HTR-8/SVneo (cell line): ENCODE measurements at regions not wholly inside any gene's neighbourhood (a gene's known extent, or its start where the extent isn't known, plus 50 kb on each side); places are given as distances from the start of the nearest gene placed in this dataset.

Source experiments
- DNase-seq: peaks from one replicate; pipeline ENCODE4 v3.0.0; 2011; ENCODE audit warnings: low spot score, mixed read lengths; ENCODE audit not compliant: insufficient read length
- FAIRE-seq: peaks from 2 replicates; lab custom pipeline; 2011; peaks lifted over from hg19 to GRCh38; lab: Jason Lieb, UNC

DNA sequence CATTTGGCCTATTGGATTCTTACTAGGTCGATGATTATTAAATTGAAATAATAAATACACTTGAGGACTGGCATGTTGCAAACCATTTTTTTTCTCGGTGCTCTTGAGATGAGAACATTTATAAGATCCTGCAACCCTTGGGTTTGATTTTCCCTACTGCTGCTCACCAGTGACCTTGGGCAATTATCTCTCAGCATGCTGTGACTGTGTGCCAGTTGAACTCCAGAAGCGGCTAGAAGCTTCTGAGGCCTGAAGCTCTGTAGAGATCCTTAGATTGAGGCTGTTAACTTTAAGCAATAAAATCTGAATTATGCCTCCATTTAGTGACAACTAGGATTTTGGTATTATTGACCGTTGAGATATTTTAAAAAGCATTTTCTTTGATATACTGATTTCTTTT is 489.8 kb downstream of the MAT2B start:
- DNase-seq: no peak
- FAIRE-seq: no peak

DNA sequence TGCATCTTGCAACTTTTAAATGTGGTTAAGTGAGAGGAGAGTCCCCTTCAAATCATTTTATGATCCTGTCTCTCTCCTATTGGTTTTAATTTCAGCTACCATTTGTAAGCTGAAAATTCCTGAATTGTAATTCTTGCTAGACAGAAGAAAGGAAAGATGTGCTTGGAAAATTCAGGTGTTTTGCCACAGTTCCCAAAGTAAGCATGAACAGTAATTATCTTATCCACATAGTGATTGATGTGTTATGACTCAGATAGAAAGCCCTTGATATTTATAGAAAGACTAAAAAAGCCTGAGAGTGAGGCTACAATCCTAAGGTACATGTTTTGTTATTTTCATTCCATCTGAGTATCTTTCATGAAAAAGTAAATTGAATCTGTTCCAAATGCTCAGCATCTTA is 492.5 kb downstream of the MAT2B start:
- no peak for DNase-seq
- no peak for FAIRE-seq

DNA sequence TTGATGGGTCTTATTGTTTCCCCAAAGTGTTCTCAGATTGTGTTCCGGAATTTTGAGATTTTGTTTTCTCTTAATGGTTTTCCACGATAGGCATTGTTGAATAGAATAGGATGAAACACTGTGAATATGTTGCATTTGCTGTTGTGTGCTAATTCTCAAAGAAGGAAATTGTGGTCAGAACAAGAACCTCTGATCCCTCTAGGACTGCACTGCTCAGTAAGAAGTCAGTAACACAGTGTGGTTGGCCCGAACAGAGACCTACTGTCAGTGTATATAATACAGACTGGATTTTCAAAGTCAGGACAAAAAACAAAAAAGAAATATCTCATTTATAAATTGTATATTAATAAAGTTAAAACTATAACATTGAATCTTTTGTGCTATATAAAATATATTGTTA is 494.8 kb downstream of the MAT2B start:
- no peak for DNase-seq
- no peak for FAIRE-seq

DNA sequence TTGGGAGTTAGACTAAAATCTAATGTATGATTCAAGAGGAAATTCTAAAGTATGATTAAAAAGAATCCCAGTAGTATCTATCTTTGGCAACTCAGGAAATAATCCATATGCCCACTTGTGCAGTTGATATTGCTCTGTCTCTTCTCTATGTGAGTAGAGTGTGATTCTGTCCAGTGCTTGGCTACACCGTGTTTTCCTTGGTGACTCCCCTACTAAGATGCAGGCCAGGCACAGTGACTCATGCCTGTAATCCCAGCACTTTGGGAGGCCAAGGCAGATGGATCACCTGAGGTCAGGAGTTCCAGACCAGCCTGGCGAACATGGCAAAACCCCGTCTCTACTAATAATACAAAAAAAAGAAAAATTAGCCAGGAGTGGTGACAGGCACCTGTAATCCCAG is 495.4 kb downstream of the MAT2B start:
- FAIRE-seq (no peak), DNase-seq (no peak)

DNA sequence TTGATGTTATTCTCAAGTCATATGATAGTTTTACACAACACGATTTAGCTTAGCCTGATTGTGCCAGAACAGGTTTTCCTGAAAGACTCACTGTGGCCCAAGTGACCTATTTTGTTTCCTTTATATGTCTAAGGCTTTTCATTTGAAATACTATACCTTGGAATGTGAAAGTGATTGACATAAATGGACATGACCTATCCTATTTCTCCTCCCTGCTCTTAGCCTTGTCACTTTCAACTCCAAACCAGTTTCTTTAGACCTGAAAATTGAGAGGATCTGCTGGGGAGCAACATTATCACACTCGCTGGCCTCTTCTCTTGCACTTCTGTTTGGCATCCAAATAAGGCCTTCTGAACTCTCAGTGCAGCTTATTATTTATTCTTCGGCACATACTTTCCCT is 496.8 kb downstream of the MAT2B start:
- FAIRE-seq: no peak
- peak; percentile 10 for DNase-seq

DNA sequence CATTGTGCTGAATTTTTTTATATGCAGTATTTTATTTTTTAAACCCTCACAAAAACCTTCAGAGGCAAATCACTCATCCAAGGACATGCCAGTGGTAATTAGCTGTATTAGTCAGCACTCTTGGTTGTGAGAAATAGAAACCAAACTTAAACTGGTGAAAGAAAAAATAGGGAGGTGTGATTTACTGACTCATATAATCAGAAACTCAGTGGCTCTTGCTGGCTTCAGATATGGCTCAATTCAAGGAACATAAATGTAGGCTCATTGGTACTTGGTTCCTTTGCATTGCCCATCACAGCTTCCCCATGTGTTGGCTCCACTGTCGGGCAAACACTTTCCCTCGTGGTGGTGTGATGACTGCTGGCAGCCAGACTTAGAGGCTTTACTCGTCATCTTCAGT is 497.2 kb downstream of the MAT2B start:
- FAIRE-seq: no peak
- DNase-seq: peak; percentile 3

DNA sequence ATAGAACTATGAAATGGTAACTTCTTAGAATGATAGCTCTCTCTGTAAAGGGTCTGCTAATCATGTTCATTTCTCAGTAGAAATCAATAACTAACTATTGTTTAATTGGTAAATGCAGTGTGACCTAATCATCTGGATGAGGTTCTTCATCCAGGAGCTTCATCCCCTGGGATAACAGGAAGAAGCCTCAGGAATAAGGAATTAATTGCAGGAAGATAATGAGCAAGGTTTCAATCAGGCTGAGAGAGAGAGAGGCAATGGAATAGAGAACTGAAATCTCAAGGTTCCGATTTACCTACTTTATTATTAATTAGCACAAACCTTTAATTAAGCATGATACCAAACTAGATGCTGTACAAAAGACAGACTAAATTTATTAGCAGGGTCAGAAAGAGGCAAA is 499.7 kb downstream of the MAT2B start:
- no peak for DNase-seq
- no peak for FAIRE-seq

DNA sequence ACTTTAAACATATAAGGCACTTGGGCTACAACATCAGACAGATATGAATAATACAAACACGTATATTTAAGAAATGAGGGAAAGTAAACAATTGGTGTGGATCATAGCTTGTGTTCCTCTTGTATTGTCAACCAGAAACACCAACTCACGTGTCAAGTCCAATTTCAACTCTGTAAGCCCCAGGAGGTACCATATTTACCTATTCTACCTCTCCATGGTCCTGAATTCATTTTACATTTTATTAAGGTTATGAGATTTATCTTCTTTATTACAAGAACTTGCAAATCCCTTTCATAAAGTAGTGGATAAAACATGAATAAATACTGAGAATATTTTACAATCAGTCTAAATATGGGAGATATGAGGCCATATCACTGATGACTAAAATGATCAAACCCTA is 501.6 kb downstream of the MAT2B start:
- DNase-seq: no peak
- no peak for FAIRE-seq

DNA sequence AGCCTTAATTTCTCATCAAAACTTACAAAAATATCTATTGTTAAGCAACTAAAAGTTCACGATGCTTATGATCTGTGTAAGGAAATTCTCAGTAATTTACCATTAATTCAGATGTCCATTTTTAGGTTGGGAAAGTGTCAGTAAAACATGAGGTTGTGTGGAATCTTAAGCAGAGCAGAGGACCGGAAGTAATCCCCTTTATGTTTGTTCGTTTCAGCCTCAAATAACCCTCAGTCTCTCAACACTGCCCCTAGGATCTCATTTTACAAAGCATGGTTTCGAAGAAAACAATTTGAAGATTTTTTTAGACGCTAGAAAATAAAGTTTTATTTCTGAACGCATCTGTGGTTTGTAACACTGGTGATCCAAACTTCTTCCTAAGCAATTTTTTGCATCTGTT is 504.2 kb downstream of the MAT2B start:
- DNase-seq: no peak
- FAIRE-seq: no peak

DNA sequence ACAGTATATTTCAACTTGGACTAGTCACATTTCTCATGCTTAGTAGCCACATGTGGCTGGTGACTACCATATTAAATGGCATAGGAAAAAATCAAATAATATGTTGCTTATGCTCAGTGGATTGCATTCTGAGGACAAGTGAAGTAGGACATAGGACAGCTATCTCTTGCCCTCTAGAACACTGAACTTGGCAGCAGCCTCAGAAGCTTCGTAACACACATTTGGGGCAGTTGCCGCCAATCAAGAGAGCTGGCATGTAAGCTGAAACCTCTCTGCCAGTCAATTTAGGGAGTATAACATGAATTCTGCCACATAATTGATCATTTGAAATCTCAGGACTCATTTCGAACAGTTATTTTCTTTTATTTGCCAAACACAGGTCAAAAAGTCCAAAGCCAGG is 505.5 kb downstream of the MAT2B start:
- DNase-seq: no peak
- FAIRE-seq: no peak

DNA sequence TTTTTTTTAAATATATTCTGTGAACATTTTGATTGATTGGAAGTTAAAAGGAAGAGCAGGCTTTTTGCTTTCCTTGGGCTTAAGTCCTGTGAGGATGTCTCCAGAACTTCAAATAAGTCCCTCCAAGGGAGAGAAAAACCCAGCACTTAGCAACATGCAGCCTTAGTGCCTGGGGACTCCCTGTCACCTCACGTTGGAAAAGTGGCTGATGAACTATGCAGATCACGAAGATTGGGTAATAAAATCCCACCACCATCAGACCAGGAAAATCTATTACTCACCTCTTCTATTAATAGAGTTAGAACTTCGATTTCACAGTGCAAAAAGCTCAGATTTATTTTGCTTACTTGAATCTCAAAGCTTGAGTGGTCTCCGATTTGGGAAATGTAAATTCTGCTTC is 507.0 kb downstream of the MAT2B start:
- FAIRE-seq (no peak), DNase-seq (no peak)

DNA sequence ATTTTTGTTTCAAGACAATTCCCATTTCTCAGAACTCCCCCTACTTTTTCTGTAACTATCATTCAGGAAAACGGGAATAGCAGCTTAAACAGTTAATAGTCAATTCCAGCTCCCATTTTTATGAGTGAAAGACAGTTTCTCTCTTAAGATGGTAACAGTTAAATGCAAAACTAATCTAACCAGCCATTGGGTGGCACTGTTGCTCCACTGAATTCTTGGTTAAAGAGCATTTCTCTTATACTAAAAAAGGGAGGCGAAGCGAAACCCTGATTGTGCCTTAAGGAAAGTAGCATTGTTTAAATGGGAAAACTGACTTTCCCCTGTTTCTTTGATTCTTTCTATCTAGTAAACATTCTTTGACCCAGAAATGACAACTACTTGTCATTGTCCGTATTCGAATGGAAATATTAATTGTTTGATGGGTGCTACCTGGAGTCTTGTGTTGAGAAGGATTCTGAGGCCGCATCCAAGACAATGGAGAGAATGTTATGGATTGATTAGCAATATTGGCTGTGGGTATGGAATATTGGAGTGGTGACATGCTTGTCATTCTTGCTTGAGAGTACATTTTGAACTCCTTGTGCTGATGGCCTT is 507.8 kb downstream of the MAT2B start:
- DNase-seq (peak; percentile 25), FAIRE-seq (no peak)

DNA sequence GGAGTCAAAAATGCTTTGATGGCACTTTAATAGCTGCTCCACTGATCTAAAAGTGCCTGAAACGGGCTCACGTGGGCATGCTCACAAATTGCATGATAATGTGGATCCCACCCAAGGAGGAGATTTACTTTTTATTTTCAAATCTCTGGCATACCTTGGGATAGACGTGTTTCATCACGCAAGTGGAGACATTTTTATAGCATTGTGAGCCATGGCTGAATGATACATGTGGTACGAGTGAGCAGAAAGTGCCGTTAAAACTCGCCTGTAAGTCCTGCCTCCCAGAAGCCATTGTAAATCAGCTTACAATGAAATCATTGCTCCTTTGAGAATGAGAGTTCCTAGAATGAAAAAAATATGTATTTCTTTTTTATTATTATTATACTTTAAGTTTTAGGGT is 514.7 kb downstream of the MAT2B start:
- FAIRE-seq (no peak), DNase-seq (no peak)

DNA sequence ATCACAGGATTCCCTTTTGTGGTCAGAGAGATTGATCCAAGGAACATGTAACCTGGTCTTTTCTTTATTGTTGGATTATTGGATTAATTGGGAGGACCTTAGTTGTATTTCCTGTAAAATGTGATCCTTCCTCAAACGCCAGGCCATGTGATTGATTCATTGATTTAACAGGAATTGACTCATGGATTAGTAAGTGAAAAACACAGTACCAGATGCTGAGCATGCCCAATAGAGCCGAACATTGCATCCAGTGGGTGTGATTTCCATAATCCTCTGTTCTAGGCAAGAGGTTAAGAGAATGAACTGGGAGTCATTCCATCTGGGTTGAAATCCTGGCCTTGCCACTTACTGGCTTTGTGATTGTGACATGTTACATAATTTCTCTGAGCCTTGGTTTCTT is 522.3 kb downstream of the MAT2B start:
- no peak for FAIRE-seq
- no peak for DNase-seq

DNA sequence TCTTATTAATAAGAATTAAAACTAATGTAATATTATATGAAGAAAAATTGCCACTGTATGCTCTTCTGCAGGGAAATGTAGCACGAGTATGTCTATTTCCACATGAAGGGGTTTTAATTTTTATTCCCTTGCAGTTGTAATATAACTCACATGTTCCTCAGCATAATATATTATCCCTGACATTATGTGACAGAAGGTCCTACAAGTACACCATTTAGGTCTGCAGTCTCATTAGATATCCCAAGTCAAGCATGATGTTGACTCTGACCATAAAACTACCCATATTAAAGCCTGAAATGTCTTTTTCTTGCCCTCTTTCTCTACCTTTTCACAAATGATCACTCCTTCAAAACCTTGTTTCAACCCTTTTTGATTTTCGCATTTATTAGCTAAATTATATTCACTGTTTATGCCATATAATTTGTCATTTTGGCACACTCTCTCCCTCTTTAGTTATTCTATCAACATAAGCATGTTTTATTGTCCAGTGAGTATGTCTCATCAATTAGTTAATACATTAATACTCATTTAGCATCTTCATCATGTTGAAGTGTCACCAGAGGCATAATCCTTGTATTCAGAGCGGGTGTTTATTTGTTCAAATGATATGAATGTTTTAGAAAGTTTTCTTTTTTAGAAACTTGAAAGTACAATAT is 532.8 kb downstream of the MAT2B start:
- FAIRE-seq (no peak), DNase-seq (no peak)

DNA sequence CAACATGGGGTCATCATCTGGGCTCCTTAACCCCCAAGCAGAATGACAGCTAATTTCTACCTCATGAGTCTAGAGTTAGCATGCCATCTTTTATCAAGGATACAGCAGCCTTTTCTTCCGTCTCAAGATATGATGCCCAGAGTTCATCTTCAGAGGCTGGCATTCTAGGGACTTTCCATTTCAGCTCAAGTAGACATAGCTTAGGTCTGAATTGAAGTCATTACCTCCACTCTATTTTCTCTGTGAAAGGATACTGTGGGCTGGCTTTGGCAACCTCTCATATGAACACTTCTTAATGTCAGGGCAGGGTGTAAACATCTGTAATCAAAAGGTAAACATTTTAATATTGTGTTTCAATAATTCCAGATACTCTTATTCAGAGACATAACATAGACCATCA is 535.7 kb downstream of the MAT2B start:
- no peak for FAIRE-seq

DNA sequence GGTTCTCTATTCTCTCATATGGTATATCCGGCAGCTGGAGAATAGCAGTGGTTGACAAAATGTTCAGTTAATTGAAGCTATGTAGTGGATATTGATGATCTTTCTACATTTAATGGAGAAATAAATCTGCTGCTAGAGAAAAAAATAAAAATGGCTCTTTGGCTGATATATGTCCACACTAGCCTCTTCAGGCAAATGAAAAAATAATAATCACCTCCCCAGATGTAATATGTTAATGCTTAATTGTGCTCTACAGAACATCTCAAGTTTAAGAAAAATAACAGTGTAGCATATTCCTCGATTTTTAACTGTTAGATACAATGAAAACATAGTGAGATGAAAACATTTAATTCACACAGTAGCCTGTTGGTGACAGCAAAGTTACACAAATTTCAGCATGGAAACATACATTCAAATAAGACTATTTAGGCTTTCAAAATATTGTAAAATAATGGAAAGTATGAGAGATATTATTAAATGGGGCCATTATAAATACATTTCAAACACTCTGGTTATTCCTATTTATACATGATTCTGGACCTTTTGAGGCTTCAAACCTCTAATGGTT is 543.0 kb downstream of the MAT2B start:
- DNase-seq: peak; percentile 1
- FAIRE-seq: no peak

More for the DNA sequence above, 535.7 kb downstream of the MAT2B start:
- DNase-seq: no peak

DNA sequence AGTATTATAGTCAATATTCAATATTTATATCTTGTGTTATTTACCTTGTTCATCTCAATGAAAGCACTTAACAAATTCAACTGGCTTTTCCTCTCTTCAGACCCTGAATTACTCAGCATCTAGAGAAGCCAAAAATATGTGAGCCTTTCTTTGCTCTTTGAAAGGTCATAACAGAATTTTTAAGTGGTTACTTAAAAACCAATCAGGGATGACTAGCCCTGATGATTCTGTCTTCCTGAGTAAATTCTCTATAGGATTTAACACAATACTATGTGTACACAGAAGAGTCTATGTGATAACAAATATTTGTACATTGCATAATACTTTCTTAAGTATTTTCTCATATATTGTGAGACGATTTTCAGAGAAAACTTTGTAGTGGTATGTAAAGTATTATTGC is 546.3 kb downstream of the MAT2B start:
- FAIRE-seq (no peak), DNase-seq (no peak)

DNA sequence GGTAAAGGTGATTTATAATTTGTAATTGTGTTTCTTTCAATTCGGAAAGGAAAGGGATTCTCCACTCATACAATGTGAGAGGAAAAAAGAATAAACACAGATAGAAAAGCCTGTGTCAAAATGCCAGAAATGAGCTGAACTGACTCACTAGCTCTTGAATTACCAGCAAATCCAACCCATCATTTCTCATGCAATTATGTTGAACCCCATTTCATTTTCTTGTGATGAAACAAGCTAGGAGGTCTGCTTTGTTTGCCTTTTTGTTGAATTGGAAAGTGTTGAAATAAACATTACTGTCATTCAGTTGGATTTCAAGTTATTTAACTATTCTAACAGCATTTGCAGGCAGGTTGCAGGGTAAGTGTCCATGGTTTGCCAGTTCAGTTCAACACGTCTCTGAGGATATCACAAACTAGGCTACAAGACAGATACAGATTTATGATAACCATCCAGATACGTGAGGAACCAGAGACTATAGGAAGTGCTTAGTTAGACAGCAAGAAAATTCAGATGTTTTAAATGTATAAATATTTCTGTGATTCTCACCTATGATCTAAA is 547.2 kb downstream of the MAT2B start:
- DNase-seq (no peak), FAIRE-seq (no peak)

DNA sequence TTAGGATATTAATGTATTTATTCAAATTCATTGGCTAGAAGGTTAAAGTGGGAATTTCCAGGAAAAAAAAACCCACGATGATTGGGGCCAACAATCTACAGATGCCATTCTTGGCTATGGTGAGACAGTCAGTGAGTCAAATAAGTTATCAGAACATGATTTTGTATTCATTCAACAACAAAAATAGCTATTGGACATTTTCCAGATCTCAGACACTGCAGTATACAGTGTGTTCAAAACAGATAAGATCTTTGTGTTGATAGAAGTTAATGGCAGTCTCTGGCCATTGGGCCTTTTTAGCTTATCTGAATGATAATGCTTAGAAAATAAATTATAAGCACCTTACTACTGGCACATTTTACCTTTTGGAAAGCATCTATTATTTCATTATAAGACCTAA is 547.7 kb downstream of the MAT2B start:
- no peak for FAIRE-seq
- no peak for DNase-seq

DNA sequence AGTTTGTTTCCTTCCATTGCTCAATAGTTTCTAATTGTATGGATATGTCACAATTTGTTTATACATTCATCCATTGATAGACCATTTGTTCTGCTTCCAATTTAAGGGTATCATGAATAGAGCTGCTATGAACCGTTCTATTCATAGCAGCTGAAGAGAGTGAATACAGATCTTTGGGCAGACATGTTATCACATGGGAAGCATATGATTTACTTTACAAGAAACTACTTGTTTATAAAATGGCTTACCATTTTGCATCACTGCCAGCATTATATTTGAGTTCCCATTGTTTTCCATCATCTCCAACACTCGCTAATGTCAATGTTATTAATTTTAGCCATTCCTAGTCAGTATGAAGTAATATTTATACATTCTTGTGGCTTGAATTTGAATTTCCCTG is 549.0 kb downstream of the MAT2B start:
- FAIRE-seq (no peak), DNase-seq (no peak)

DNA sequence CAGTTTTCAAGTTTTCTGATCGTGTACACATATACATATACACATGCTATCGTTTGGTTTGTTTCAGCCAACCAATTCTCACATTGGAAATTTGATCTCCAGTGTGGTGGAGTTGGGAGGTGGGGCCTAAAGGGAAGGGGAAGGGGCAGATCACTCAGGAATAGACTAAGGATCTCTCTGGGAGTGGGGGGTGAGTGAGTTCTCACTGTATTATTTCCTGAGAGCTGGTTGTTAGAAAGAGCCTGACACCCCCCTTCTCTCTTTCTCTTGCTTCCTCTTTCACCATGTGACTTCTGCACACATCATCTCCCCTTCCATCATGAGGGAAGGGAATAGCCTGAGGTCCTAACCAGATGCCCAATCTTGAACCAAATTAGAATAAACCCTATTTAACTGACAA is 551.7 kb downstream of the MAT2B start:
- no peak for FAIRE-seq
- DNase-seq: no peak
